ENCODE measurements at regions not wholly inside any gene's neighbourhood (a gene's known extent, or its start where the extent isn't known, plus 50 kb on each side); places are given as distances from the start of the nearest gene placed in this dataset.

DNA sequence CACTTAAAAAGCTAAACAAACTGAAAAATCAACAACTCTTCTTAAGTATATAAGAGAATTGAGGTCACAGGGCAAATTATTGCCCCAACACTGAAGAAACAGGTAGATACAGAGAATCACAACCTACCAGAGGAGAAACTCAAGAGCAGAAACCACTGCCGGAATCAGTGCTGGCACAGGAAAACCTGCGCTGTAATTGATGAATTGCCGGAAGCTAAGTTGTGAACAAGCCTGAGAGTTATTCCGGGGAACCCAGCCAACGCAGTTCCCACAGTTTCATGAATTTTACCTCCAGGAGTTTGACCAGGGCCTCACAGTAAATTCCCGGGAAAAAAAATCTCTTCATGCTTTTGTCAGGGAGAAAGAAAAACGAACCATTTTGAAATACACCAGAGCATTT, 657.1 kb upstream of the BRINP3 start:
- in situ Hi-C loops (cut with MboI; ENCODE audit: low sequenced_read_pairs, unreplicated experiment) = no loop called here
- DNase-seq (ENCODE audit: low spot score) = no peak
- no peak for TF ChIP-seq CTCF (IDR thresholded peaks at IDR 0.05; ENCODE audit: borderline replicate concordance, control extremely low read depth, extremely low read depth, insufficient read depth, missing control alignments)

GRCh38 chr1:191140038-191140437, 662.4 kb upstream of the BRINP3 start:
- TF ChIP-seq CTCF (IDR thresholded peaks at IDR 0.05; ENCODE audit: borderline replicate concordance, control extremely low read depth, extremely low read depth, insufficient read depth, missing control alignments) = no peak
- DNase-seq (ENCODE audit: low spot score) = no peak
- in situ Hi-C loops (cut with MboI; ENCODE audit: low sequenced_read_pairs, unreplicated experiment) = no loop called here

GRCh38 chr1:191142748-191143147, 665.1 kb upstream of the BRINP3 start:
- no peak for DNase-seq (ENCODE audit: low spot score)
- no peak for TF ChIP-seq CTCF (IDR thresholded peaks at IDR 0.05; ENCODE audit: borderline replicate concordance, control extremely low read depth, extremely low read depth, insufficient read depth, missing control alignments)
- in situ Hi-C loops (cut with MboI; ENCODE audit: low sequenced_read_pairs, unreplicated experiment) = no loop called here

GRCh38 chr1:191145834-191146233, 668.2 kb upstream of the BRINP3 start:
- in situ Hi-C loops (cut with MboI; ENCODE audit: low sequenced_read_pairs, unreplicated experiment) = no loop called here
- no peak for DNase-seq (ENCODE audit: low spot score)
- TF ChIP-seq CTCF (IDR thresholded peaks at IDR 0.05; ENCODE audit: borderline replicate concordance, control extremely low read depth, extremely low read depth, insufficient read depth, missing control alignments) = no peak

- TF ChIP-seq CTCF (IDR thresholded peaks at IDR 0.05; ENCODE audit: borderline replicate concordance, control extremely low read depth, extremely low read depth, insufficient read depth, missing control alignments) = no peak
- no peak for DNase-seq (ENCODE audit: low spot score)
- in situ Hi-C loops (cut with MboI; ENCODE audit: low sequenced_read_pairs, unreplicated experiment) = no loop called here
Observed at GRCh38 chr1:191151321-191151807, 673.7 kb upstream of the BRINP3 start.

DNA sequence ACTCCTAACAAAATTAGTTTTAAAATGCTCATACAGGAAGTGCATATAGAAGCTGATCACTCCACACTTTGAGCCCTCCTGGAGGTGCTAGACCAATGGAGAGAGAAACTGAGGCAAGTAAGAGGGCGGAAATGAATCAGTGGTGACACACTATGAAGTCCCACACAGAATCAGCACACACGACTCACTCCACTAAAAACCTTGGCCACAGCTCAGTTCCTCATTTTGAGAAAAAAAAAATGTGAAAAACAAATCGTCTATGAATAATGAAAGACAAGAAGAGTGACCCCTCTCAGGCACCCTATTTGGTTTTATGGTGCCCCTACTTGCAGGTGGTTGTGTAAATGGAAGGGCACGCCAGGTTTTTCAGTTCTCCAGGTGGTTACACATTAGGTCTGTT, 675.1 kb upstream of the BRINP3 start:
- DNase-seq (ENCODE audit: low spot score) = no peak
- in situ Hi-C loops (cut with MboI; ENCODE audit: low sequenced_read_pairs, unreplicated experiment) = no loop called here
- TF ChIP-seq CTCF (IDR thresholded peaks at IDR 0.05; ENCODE audit: borderline replicate concordance, control extremely low read depth, extremely low read depth, insufficient read depth, missing control alignments) = no peak

DNA sequence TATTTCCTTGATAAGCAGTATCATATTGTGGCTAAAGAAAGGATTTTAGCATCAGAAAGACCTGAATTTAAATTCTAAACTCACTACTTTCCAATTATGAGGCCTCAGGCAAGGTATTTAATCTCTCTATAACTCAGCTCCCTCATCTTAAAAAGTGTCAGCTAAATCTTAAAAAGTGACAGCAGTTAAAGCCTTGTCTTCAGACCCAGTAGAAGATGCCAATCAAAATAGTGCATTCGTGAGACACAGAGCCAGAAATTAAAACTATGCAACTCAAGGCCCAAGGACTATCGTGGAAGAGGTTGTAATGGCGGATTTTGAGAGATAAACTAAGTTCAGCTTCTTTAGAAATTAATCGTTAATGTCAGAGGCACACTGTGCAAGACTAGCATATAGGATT, 677.5 kb upstream of the BRINP3 start:
- in situ Hi-C loops (cut with MboI; ENCODE audit: low sequenced_read_pairs, unreplicated experiment) = no loop called here
- no peak for TF ChIP-seq CTCF (IDR thresholded peaks at IDR 0.05; ENCODE audit: borderline replicate concordance, control extremely low read depth, extremely low read depth, insufficient read depth, missing control alignments)
- DNase-seq (ENCODE audit: low spot score) = no peak

Measured in GM13976 (cell line).